ENCODE measurements at regions not wholly inside any gene's neighbourhood (a gene's known extent, or its start where the extent isn't known, plus 50 kb on each side); places are given as distances from the start of the nearest gene placed in this dataset.

GRCh38 chr14:45364565-45365156 lies 111.7 kb upstream of the MIS18BP1 start:
- TF ChIP-seq, protein P1, sequence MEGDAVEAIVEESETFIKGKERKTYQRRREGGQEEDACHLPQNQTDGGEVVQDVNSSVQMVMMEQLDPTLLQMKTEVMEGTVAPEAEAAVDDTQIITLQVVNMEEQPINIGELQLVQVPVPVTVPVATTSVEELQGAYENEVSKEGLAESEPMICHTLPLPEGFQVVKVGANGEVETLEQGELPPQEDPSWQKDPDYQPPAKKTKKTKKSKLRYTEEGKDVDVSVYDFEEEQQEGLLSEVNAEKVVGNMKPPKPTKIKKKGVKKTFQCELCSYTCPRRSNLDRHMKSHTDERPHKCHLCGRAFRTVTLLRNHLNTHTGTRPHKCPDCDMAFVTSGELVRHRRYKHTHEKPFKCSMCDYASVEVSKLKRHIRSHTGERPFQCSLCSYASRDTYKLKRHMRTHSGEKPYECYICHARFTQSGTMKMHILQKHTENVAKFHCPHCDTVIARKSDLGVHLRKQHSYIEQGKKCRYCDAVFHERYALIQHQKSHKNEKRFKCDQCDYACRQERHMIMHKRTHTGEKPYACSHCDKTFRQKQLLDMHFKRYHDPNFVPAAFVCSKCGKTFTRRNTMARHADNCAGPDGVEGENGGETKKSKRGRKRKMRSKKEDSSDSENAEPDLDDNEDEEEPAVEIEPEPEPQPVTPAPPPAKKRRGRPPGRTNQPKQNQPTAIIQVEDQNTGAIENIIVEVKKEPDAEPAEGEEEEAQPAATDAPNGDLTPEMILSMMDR (IDR thresholded peaks at IDR 0.05; ENCODE audit: insufficient read depth, low read depth, low read length), result no peak
- TF ChIP-seq EZH2 (IDR thresholded peaks at IDR 0.05; ENCODE audit: insufficient read depth, low read length), result no peak
